NOMO-1 treated with dmso at 0.1 percent for 144 hours (cell line): ENCODE measurements at regions not wholly inside any gene's neighbourhood (a gene's known extent, or its start where the extent isn't known, plus 50 kb on each side); places are given as distances from the start of the nearest gene placed in this dataset.
"Not testable (repeated sequence)": the region's sequence is repeated elsewhere in the genome, so short reads cannot be mapped to it uniquely, and the experiment has no call there.

Experiments used
- DNase-seq: peaks from one replicate; lab custom pipeline; 2025; ENCODE audit not compliant: unreplicated experiment; lab: John Stamatoyannopoulos, UW

GRCh38 chr13:110010404-110011138 lies 224.2 kb upstream of the IRS2 start:
- DNase-seq, result no peak

GRCh38 chr13:110008816-110009215 lies 222.4 kb upstream of the IRS2 start:
- no peak for DNase-seq

GRCh38 chr13:110006304-110006703 lies 219.9 kb upstream of the IRS2 start:
- no peak for DNase-seq

- no peak for DNase-seq
Observed at GRCh38 chr13:110005563-110005962, 219.2 kb upstream of the IRS2 start.

GRCh38 chr13:110004814-110005213 lies 218.4 kb upstream of the IRS2 start:
- DNase-seq, result no peak

GRCh38 chr13:110001670-110002275 lies 215.4 kb upstream of the IRS2 start:
- no peak for DNase-seq

- DNase-seq, result no peak
Observed at GRCh38 chr13:110000534-110001345, 214.4 kb upstream of the IRS2 start.

GRCh38 chr13:109999659-110000533 lies 213.5 kb upstream of the IRS2 start:
- DNase-seq, result no peak

GRCh38 chr13:109998684-109999533 lies 212.5 kb upstream of the IRS2 start:
- peak; percentile 46 for DNase-seq

- no peak for DNase-seq
Observed at GRCh38 chr13:109998037-109998436, 211.7 kb upstream of the IRS2 start.

GRCh38 chr13:109997056-109997595 lies 210.7 kb upstream of the IRS2 start:
- not testable (repeated sequence) for DNase-seq

- DNase-seq, result no peak
Observed at GRCh38 chr13:109996404-109996960, 210.1 kb upstream of the IRS2 start.

GRCh38 chr13:109995578-109995977 lies 209.2 kb upstream of the IRS2 start:
- no peak for DNase-seq

GRCh38 chr13:109990296-109990695 lies 203.9 kb upstream of the IRS2 start:
- DNase-seq, result no peak

GRCh38 chr13:109989686-109990085 lies 203.3 kb upstream of the IRS2 start:
- no peak for DNase-seq

- no peak for DNase-seq
Observed at GRCh38 chr13:109989155-109989554, 202.8 kb upstream of the IRS2 start.

GRCh38 chr13:109986851-109987250 lies 200.5 kb upstream of the IRS2 start:
- DNase-seq, result no peak

GRCh38 chr13:109985871-109986450 lies 199.6 kb upstream of the IRS2 start:
- DNase-seq, result no peak

- no peak for DNase-seq
Observed at GRCh38 chr13:109983447-109983846, 197.1 kb upstream of the IRS2 start.
